SIG-M5 treated with dmso at 0.1 percent for 504 hours (cell line): ENCODE measurements at regions not wholly inside any gene's neighbourhood (a gene's known extent, or its start where the extent isn't known, plus 50 kb on each side); places are given as distances from the start of the nearest gene placed in this dataset.
"Not testable (repeated sequence)": the region's sequence is repeated elsewhere in the genome, so short reads cannot be mapped to it uniquely, and the experiment has no call there.

Source experiments
- DNase-seq: peaks from one replicate; lab custom pipeline; 2025; ENCODE audit not compliant: unreplicated experiment; lab: John Stamatoyannopoulos, UW

DNA sequence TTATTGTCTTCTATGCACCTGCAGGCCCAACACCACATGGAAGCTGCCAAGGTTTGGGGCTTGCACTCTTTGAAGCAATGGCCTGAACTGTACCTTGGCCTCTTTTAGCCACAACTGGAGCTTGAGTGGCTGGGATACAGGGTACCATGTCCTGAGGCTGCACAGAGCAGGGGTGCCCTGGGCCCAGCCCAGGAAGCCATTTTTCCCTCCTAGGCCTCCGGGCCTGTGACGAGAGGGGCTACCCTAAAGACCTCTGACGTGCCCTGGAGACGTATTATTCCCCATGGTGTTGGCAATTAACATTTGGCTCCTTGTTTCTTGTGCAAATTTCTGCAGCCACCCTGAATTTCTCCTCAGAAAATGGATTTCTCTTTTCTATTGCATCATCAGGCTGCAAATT lies 519.9 kb upstream of the MAGEB18 start:
- DNase-seq: no peak

GRCh38 chrX:25640276-25640675 lies 497.9 kb upstream of the MAGEB18 start:
- no peak for DNase-seq

GRCh38 chrX:25646156-25646555 lies 492.0 kb upstream of the MAGEB18 start:
- DNase-seq: no peak

GRCh38 chrX:25648790-25649189 lies 489.4 kb upstream of the MAGEB18 start:
- DNase-seq: no peak

DNA sequence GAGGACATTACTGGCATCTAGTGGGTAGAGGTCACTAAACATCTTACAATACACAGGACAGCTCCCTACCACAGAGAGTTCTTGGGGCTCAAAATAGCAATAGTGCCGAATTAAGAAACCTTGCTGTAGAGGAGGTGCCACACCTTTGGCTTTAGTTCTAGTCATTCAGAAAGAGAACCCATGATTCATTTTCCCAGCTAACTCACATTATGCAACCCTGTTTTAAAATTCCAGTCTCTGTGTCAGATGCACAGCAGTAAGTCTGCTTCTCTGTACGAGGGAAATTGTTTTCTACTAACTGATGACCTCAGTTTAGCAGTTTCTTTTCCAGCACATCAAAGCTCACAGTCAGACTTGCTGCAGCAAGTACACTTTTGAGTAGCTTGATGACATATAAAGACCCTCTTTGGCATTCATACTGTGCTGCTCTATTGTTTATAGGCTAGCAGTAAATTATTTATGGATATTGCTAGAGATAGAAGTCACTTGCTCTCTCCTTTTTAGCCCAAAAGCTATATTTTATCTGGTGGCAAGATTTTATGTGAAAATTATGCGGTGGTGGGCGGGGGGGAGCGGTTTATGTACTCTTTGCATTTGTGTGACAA lies 487.8 kb upstream of the MAGEB18 start:
- no peak for DNase-seq

DNA sequence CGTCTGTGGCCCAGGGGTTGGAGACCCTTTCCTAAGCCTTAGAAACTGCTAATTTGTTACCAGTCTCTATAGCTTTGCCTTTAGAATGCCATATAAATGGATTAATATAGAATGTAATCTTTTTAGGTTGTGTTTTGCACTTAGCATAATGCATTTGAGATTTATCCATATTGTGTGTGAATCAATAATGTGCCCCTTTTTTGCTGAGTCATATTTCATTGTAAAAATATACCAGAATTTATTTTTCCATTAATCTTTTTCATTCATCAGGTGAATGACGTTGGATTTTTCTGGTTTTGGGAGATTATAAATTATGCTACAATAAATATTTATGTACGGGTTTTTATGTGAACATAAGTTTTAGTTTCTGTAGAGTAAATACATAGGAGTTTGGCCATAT lies 478.8 kb upstream of the MAGEB18 start:
- DNase-seq: no peak

DNA sequence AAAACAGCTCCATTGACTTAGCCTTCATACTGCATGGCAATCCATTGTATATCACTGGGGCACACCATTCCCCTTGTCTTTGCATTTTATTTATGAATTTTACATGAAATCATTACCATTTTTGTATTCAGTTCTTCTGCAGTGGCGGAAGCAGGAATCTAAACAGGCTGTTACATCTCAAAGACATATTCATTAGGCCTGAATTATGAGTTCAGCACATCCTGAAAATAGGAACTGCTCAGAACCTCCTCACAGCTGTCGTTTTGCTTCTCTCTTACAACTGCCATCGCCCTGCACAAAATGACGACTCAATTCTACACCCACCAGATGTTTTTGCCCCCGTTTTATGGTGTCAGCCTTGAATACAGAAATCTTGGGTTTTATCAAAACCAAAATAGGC lies 474.4 kb upstream of the MAGEB18 start:
- no peak for DNase-seq

GRCh38 chrX:25665431-25665830 lies 472.7 kb upstream of the MAGEB18 start:
- no peak for DNase-seq

GRCh38 chrX:25667681-25668080 lies 470.5 kb upstream of the MAGEB18 start:
- no peak for DNase-seq

DNA sequence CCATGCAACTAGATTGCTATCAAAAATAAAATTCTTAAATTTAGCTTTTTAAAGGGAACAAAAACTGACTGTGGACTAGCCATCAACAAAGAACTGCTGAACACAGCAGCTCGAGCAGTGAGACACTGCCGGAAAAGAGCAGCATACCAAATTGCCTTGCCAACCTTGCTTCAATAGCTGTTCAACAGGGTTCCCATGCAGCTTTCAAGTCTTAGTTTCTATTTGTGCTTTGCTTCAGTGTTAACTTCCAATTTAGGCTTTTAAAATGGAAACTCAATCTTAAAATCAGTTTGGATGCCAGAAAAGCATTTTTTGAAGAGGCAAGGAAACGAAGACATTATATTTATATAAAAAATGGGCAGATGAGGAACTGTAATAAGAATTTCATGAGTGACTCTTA lies 463.4 kb upstream of the MAGEB18 start:
- DNase-seq: no peak

DNA sequence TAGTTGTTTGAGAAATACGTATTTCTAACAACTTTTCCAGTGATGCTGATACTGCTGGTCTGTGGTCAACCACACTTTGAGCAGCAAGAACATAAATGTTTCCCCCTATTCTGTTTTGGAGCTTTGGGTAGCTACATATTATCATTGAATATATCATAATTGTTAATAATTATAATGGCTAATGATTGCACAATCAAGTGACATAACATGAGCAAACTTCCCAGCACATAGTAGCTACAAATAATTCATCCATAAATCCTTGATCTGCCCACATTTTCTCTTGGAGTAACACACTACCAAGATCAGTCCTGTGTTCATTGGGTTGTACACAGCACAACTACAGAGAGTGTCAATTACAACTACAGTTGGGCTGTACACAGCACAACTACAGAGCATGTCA lies 436.3 kb upstream of the MAGEB18 start:
- DNase-seq: no peak

DNA sequence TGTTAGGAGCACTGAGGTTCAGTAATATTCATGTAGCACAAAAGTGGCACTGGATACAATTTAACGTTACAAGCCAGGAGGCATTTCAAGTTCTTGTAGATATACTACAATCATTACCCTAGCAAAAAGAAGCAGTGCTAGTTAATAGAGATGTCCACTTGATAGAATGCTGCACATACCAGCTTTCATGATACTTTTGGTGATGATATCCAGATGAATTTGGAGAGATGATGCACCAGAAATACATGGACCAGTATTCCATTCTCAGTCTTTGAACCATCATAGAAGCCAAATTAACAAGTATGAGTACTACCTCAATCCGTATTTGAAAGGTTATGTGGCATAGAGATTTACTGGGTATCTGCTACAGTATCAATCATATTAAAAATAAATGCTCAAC lies 421.0 kb upstream of the MAGEB18 start:
- no peak for DNase-seq

DNA sequence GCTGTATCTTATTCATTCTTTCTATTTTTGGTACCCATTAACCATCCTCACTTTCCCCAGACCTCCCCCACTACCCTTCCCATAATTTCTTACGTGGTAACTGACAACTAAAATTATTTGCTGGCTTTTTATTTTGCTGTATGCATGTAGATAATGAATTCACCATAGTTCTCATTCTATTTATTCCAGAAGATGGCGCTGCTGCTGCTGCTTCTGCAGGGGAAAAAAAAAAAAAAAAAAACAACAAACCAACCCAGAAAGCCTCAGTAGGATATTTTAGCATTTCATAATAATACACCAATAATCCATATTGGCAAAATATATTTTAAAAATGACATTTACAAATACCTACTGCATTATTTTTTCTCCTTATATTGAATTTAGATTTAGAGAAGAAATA lies 416.6 kb upstream of the MAGEB18 start:
- no peak for DNase-seq

DNA sequence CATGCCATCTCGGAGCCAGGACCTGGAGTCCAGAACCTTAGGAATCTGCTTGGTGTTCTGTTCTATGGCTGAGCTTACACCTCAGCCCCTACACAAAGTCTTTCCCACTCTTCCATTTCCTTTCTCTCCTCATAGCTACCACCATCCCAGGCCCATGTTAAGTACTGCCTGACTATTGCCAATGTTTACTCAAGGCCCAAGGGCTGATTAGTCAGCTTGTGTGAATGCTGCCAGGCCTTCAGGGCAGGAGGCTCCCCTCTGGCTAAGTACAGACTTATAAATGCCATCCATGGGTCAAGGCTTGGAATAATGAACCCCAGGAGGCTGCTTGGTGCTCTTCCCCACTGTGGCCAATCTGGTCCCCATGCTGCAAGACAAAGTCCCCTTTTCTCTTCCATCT lies 411.6 kb upstream of the MAGEB18 start:
- no peak for DNase-seq

DNA sequence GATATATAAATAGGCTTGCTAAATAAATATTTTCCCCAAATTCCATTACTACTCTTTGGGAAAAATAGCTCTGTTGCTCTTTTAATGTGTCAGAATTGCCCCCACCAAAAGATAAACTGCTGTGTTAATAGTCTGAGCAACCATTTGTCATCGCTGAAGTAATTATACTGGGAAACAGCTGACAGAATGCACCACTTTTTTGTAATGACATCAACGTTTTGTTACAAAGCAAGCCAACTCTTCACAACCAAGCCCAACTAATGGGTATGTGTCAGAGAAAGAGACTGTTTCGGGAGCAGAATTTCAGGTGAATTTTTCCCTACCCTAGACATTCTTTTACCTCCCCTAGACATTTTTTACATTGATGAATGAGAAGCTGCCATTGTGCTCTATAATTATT lies 405.0 kb upstream of the MAGEB18 start:
- DNase-seq: no peak

- DNase-seq: no peak
These were observed 400.6 kb upstream of the MAGEB18 start for GRCh38 chrX:25737540-25737939.

GRCh38 chrX:25742334-25742733 lies 395.8 kb upstream of the MAGEB18 start:
- no peak for DNase-seq

- no peak for DNase-seq
These were observed 383.7 kb upstream of the MAGEB18 start for GRCh38 chrX:25754399-25754798.

- no peak for DNase-seq
These were observed 382.9 kb upstream of the MAGEB18 start for GRCh38 chrX:25755194-25755593.

DNA sequence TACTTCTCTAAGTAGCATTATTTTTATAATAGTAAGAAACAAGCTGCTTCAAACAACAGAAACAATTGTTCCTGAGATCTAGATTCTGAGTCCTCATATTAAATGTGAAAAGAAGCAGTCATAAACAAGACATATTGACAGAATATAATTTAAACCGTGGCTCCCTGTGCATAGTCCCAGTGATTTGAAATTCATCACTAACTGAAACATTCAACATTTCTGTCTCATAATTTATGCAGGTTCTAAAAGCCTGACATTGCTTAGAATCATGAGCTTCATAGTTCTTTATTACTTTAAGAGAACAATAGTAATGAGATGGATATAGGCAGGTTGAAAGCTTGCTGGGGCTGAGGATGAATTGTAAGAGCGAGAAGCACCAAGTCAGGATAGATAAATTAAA lies 375.5 kb upstream of the MAGEB18 start:
- DNase-seq: no peak

DNA sequence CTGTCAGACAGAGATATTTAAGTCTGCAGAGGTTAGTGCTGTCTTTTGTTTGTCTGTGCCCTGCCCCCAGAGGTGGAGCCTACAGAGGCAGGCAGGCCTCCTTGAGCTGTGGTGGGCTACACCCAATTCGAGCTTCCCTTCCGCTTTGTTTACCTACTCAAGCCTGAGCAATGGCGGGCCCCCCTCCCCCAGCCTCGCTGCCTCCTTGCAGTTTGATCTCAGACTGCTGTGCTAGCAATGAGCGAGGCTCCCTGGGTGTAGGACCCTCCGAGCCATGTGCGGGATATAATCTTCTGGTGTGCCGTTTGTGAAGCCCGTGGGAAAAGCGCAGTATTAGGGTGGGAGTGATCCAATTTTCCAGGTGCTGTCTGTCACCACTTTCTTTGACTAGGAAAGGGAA lies 366.3 kb upstream of the MAGEB18 start:
- not testable (repeated sequence) for DNase-seq

DNA sequence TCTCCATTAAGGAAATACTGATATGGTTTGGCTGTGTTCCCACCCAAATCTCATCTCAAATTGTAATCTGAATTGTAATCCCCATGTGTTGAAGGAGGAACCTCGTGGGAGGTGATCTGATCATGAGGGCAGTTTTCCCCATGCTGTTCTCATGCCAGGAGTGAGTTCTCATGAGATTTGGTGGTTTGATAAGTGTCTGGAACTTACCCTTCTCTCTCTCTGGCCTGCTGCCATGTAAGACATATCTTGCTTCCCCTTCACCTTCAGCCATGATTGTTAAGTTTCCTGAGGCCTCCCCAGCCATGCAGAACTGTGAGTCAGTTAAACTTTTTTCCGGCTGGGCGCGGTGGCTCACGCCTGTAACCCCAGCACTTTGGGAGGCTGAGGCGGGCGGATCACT lies 340.3 kb upstream of the MAGEB18 start:
- not testable (repeated sequence) for DNase-seq

DNA sequence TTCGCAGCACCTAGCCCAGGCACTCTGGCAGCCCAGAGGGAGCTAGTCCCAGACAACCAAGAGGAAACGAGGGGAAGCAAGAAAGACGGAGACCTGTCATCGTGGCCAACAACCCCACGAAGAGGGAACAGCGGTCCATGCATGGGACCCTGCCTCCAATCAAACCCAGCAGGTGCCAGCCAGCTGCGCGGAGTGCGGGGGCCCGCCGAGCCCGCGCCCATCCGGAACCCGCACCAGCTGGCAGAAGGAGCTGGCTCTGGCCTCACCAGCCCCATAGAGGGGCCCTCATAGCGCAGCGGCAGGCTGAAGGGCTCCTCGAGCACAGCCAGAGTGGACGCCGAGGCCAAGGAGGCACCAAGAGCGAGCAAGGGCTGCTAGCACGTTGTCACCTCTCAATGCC lies 332.4 kb upstream of the MAGEB18 start:
- no peak for DNase-seq

- no peak for DNase-seq
These were observed 331.1 kb upstream of the MAGEB18 start for GRCh38 chrX:25807022-25807421.
